Superior temporal gyrus (tissue), 1 donor: ENCODE measurements at regions not wholly inside any gene's neighbourhood (a gene's known extent, or its start where the extent isn't known, plus 50 kb on each side); places are given as distances from the start of the nearest gene placed in this dataset.
"Not testable (repeated sequence)": the region's sequence is repeated elsewhere in the genome, so short reads cannot be mapped to it uniquely, and the experiment has no call there.

Experiments
- DNase-seq: peaks from one replicate; pipeline ENCODE4 v3.0.0-alpha.2; 2016; ENCODE audit errors: extremely low spot score

DNA sequence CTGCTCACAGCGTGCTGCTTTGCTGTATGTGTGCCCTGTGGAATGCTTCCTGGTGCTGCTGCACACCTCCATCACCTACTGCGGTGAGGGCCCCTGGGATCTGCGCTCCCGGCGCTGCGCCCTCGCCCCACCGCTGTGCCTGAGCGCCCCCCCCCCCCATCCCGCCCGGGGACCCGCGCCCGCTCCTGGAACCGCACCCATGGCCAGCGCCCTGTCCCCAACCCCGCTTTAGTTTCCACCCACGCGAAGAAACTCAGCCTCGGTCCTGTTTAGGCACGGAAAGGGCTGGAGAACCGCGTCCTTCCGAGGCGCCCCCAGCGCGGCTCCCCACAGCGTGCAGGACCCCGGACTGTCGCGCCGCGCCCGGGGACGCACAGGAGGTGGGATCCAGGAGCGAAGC, 265.5 kb downstream of the POTEB3 start:
- DNase-seq: not testable (repeated sequence)

GRCh38 chr15:21151203-21151966, 285.3 kb upstream of the POTEB2 start:
- not testable (repeated sequence) for DNase-seq

GRCh38 chr15:21148136-21148535, 282.0 kb upstream of the POTEB2 start:
- not testable (repeated sequence) for DNase-seq

DNA sequence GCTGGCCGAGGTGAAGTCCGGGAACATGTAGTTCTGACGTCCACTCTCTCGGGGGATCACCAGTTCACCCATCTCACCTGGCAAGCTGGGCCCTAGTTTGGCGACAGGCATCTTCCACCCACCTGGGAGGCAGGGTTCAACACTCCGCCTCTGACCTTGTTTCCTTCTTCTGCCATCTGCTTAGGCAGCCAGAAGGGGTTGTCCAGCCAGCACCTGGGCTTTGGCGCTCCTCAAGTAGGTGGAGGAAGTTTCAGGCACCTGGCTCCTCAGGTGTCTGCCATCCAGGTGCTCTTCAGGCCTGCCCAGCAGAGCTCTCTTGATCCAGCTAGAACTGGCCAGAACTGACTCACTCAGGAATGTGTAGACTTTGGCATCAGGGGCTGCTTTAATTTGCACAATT, 267.8 kb upstream of the POTEB2 start:
- DNase-seq: not testable (repeated sequence)

DNA sequence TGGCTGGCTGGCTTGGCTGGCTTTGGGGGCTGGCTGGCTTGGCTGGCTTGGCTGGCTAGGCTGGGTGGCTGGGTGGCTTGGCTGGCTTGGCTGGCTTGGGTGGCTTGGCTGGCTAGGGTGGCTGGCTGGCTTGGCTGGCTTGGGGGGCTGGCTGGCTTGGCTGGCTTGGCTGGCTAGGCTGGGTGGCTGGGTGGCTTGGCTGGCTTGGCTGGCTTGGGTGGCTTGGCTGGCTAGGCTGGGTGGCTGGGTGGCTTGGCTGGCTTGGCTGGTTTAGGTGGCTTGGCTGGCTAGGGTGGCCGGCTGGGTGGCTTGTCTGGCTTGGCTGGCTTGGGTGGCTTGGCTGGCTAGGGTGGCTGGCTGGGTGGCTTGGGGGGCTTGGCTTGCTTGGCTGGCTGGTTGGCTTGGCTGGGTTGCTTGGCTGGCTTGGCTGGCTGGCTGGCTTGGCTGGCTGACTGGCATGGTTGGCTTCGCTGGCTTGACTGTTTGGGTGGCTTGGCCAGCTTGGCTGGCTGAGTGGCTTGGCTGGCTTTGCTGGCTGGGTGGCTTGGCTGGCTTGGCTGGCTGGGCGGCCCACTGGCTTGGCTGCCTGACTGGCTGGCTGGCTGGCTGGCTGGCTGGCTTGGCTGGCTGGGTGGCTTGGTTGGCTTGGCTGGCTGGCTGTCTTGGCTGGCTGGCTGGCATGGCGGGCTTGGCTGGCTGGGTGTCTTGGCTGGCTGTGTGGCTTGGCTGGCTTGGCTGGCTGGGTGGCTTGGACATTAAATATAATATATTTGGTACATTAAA, 246.3 kb upstream of the POTEB2 start:
- not testable (repeated sequence) for DNase-seq

- not testable (repeated sequence) for DNase-seq
Measured at GRCh38 chr15:21111861-21112260, 245.7 kb upstream of the POTEB2 start.

DNA sequence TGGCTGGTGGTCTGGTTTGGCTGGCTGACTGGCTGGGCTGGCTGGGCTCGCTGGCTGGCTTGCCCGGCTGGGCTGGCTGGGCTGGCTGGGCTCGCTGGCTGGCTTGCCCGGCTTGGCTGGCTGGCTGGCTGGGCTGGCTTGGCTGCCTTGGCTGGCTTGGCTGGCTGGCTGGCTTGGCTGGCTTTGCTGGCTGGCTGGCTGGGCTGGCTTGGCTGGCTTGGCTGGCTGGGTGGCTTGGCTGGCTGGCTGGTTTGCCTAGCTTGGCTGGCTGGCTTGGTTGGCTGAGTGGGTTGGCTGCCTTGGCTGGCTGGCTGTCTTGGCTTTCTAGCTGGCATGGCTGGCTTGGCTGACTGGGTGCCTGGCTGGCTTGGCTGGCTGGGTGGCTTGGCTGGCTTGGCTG, 245.1 kb upstream of the POTEB2 start:
- not testable (repeated sequence) for DNase-seq

- not testable (repeated sequence) for DNase-seq
Measured at GRCh38 chr15:21110187-21110804, 244.2 kb upstream of the POTEB2 start.

DNA sequence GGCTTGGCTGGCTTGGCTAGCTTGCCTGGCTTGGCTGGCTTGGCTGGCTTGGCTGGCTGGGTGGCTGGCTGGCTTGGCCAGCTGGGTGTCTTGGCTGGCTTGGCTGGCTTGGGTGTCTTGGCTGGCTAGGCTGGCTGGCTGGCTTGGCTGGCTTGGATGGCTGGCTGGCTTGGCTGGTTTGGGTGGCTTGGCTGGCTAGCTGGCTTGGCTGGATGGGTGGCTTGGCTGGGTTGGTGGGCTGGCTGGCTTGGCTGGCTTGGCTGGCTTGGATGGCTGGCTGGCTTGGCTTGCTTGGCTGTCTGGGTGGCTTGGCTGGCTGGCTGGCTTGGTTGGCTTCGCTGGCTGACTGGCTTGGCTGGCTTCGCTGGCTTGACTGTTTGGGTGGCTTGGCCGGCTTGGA, 242.3 kb upstream of the POTEB2 start:
- DNase-seq: not testable (repeated sequence)

- DNase-seq: not testable (repeated sequence)
Measured at GRCh38 chr15:21107399-21108381, 241.6 kb upstream of the POTEB2 start.

DNA sequence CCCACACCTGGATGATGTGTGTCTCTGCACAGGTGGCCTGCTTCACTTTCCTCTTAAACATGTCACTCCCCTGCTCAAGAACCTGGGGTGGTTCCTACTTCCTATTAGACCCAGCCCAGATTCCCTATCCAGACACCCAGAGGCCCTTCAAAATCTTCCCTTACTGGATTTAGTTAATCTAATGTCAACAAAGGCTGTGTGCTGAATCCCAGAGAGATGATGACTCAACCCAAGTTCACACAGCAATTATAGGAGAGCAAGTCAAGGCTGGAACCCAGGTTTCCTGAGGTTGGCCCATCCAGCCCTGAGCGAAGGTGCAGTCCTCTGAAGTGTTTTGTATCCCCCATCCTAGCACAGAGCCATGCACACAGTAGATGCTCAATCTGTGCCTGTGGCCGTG, 230.5 kb upstream of the POTEB2 start:
- not testable (repeated sequence) for DNase-seq

GRCh38 chr15:21079544-21079943, 213.4 kb upstream of the POTEB2 start:
- DNase-seq: not testable (repeated sequence)

DNA sequence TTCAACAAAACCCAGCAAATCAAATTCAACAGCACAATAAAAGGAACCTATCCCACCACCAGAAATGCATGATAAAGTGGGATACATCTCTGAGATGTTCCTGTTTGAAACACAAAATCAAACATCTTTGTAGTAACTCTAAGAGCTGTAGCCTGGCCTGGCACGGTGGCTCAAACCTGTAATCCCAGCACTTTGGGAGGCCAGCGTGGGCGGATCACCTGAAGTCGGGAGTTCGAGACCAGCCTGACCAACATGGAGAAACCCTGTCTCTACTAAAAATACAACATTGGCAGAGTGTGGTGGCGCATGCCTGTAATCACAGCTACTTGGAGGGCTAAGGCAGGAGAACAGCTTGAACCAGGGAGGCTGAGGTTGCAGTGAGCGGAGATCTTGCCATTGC, 202.8 kb upstream of the POTEB2 start:
- DNase-seq: not testable (repeated sequence)

DNA sequence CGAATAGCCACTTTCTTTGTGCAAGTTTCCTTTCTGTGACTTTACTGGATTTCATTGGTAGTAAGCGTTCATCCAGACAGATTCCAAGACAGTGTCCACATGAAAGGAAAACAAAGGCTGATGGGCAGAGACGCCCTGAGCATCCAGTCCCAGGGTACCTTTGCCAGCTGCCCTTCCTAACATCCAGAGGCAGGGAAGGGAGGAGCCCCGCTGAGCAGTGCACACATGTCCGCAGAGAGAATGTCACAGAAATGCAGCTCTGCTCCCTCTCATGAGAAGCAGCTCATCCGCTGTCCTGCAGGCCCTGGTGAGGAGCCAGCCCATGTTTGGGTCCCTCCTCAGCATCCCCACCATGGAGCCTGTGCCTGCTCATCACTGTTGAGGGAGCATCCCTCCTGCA, 197.4 kb upstream of the POTEB2 start:
- DNase-seq: peak; percentile 0

DNA sequence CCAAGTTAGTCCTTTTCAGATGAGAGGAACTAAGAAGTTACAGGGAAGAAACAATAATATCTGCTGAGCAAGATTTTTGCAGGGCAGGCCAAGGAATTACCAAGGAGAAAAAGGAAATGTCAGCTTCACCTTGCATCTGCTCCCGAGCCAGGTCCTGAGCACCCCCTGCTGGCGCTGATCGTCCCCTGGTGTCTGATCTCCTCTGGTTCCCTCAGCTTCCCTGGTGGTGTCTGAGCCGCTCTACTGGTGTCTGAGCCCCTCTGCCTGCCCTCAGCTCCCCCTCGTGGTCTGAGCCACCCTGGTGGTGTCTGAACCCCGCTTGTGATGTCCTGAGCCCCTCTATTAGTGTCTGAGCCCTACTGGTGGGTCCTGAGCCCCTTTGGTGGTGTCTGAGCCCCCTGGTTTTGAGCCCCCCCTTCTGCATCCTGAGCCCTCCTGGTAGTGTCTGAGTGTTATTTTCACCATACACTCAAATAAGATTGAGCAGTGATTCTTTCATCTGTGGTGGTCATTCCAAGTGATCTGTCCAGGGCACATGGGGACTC, 196.6 kb upstream of the POTEB2 start:
- not testable (repeated sequence) for DNase-seq

DNA sequence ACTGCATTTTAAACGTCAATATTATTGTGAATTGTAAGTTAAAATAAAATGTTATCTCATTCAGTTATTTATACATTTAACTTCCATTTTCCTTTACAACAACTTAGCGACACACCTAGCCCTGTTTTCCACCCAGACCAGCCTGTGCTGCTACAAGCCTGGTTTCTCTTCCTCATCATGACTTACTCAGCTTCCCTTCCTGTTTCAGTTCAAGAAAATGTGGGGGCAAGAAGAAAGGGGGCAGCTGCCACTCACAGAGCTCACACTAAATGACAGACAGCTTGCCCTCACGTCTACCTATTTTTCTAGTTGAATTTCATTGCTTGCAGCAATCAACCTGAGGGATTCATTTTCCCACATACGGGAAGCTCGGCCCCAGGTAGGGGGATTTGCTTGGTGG, 185.8 kb upstream of the POTEB2 start:
- not testable (repeated sequence) for DNase-seq

DNA sequence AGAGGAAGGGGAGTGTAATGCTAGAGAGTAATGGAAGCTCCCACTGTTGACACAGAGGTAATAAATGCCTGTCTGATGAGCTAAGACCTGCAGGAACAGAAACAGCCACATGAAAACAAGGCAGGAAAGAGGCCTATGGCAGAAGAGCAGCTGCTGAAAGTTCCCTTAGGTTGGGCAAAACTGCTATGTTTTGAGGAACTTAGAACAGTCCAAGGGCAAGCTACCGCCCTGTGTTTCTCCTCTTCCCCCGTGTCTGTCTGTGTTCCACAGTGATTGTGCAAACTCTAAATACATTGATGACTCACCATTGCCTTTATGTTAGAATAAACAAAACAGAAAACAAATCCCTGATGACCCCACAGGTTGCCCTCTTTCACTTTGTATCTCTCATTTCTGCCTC, 165.6 kb upstream of the POTEB2 start:
- not testable (repeated sequence) for DNase-seq

DNA sequence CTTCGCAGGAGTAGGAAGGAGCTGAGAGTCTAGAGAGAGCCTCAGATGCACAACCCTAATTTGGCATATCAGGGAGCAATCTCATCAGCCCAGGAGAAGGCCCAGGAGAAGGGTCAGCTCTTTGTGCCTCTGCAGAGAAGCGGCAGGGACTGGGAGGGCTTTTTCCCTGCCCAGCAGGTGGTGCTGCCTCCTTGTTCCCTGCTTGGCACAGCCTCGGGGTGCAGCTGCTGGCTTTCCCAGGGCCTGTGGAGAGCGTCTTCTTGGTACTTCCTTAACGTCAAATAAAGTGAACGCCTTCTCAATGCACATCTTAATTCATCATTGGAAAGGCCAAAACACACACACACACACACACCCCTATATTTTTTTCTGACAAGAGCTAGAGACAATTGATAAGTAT, 162.9 kb upstream of the POTEB2 start:
- DNase-seq: not testable (repeated sequence)

- not testable (repeated sequence) for DNase-seq
Measured at GRCh38 chr15:21027942-21028341, 161.8 kb upstream of the POTEB2 start.

DNA sequence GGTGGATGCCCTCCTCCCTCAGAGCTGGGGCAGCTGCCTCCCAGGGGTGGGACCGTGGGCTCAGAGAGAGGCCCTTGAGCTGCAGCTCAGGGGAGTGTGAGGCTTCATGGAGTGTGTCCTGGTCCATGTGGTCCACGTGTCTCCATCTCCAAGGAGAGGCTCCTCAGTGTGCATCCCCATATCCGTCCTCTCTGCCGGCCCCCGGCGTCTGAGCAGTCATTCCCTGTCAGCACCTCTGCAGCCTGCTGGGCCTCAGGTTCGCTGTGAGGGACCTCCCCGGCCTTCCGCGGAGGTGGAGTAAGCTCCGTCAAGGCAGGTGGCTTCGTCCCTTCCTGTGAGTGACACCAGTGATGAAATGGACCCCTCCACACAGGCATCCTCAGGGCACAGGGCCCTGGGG, 160.7 kb upstream of the POTEB2 start:
- not testable (repeated sequence) for DNase-seq
